Peyer's patch (tissue), 4 donors: ENCODE measurements at regions not wholly inside any gene's neighbourhood (a gene's known extent, or its start where the extent isn't known, plus 50 kb on each side); places are given as distances from the start of the nearest gene placed in this dataset.
A peak's percentile ranks its signal among the peaks of the same experiment; 100 is the strongest.

ENCODE experiments used
- DNase-seq, 3 donors: peaks; one replicate each; pipeline ENCODE4 v3.0.0-alpha.2; 2017 to 2019
- H3K27ac ChIP-seq, 4 donors: fragments of 200-600 bp; sonication (generic); one replicate each; pipeline ENCODE4 v1.5.1; 2016 to 2019
- H3K27me3 ChIP-seq, 2 donors: fragments of 200-600 bp; sonication (generic); one replicate each; pipeline ENCODE4 v1.5.1; 2019
- H3K36me3 ChIP-seq, 3 donors: fragments of 200-600 bp; sonication (generic); one replicate each; pipeline ENCODE4 v1.5.1; 2016 to 2019
- H3K4me1 ChIP-seq, 4 donors: fragments of 200-600 bp; sonication (generic); one replicate each; pipeline ENCODE4 v1.5.1; 2016 to 2019
- H3K4me3 ChIP-seq, 4 donors: fragments of 200-600 bp; sonication (generic); 1 replicate in 3 of 4; 2 replicates in 1 of 4; pipeline ENCODE4 v1.5.1; 2016 to 2019; ENCODE audit warnings: mild to moderate bottlenecking in 1 of 4
- H3K9me3 ChIP-seq, 4 donors: fragments of 200-600 bp; sonication (generic); one replicate each; pipeline ENCODE4 v1.5.1; 2016 to 2019; ENCODE audit warnings: mild to moderate bottlenecking in 1 of 4
- CTCF ChIP-seq, 6 experiments: fragments of 450-650 bp in 4 of 6; fragments of 200-600 bp in 2 of 6; sonication (generic) in 1 of 6; IDR thresholded peaks; one replicate each; pipeline ENCODE4 v1.5.1; 2017 to 2019; ENCODE audit warnings: antibody characterized with exemption in 6 of 6, mild to moderate bottlenecking in 3 of 6, moderate library complexity in 1 of 6
- POLR2A ChIP-seq, 2 donors: fragments of 450-650 bp; IDR thresholded peaks; one replicate each; pipeline ENCODE4 v1.5.1; 2017; ENCODE audit warnings: antibody characterized with exemption in 2 of 2, mild to moderate bottlenecking in 2 of 2, moderate library complexity in 2 of 2

GRCh38 chr1:87951852-87952251 lies 623.2 kb downstream of the LMO4 start:
- Histone ChIP-seq H3K36me3 (no peaks in the 10 kb centered on the region), H3K27me3 (no peaks in the 10 kb centered on the region), H3K4me1 (no peaks in the 10 kb centered on the region), H3K27ac (no peak overlapping the region), H3K9me3 (no peaks in the 10 kb centered on the region), H3K4me3 (no peak overlapping the region)
- no peak for DNase-seq
- TF ChIP-seq POLR2A (IDR thresholded peaks at IDR 0.05) (no peak), CTCF (IDR thresholded peaks at IDR 0.05) (no peak)

- DNase-seq = no peak
- no peaks in the 10 kb centered on the region for H3K27me3 ChIP-seq
- no peaks in the 10 kb centered on the region for H3K9me3 ChIP-seq
- no peak overlapping the region for H3K27ac ChIP-seq
- no peaks in the 10 kb centered on the region for H3K36me3 ChIP-seq
- no peaks in the 10 kb centered on the region for H3K4me1 ChIP-seq
- no peak overlapping the region for H3K4me3 ChIP-seq
- no peak for TF ChIP-seq POLR2A (IDR thresholded peaks at IDR 0.05)
- TF ChIP-seq CTCF (IDR thresholded peaks at IDR 0.05) = no peak
Measured at GRCh38 chr1:87953121-87953520, 624.4 kb downstream of the LMO4 start.

GRCh38 chr1:87953732-87954344 lies 625.2 kb downstream of the LMO4 start:
- H3K27me3 ChIP-seq = no peaks in the 10 kb centered on the region
- DNase-seq = peak; percentile 55 to 89 (median 58)
- no peaks in the 10 kb centered on the region for H3K36me3 ChIP-seq
- H3K9me3 ChIP-seq = no peaks in the 10 kb centered on the region
- TF ChIP-seq POLR2A (IDR thresholded peaks at IDR 0.05) (no peak), CTCF (IDR thresholded peaks at IDR 0.05) (peak; percentile 53 to 87 (median 82))
- no peak overlapping the region for H3K27ac ChIP-seq
- no peaks in the 10 kb centered on the region for H3K4me1 ChIP-seq
- no peak overlapping the region for H3K4me3 ChIP-seq

- Histone ChIP-seq H3K27ac (no peak overlapping the region), H3K9me3 (no peaks in the 10 kb centered on the region), H3K4me3 (no peak overlapping the region), H3K27me3 (no peaks in the 10 kb centered on the region), H3K36me3 (no peaks in the 10 kb centered on the region), H3K4me1 (no peaks in the 10 kb centered on the region)
- no peak for DNase-seq
- TF ChIP-seq POLR2A (IDR thresholded peaks at IDR 0.05) = no peak
Measured at GRCh38 chr1:87955038-87955437, 626.4 kb downstream of the LMO4 start.

GRCh38 chr1:87956072-87956471 lies 627.4 kb downstream of the LMO4 start:
- no peaks in the 10 kb centered on the region for H3K4me1 ChIP-seq
- no peaks in the 10 kb centered on the region for H3K9me3 ChIP-seq
- no peak overlapping the region for H3K4me3 ChIP-seq
- DNase-seq = no peak
- no peaks in the 10 kb centered on the region for H3K27me3 ChIP-seq
- H3K36me3 ChIP-seq = no peaks in the 10 kb centered on the region
- H3K27ac ChIP-seq = no peak overlapping the region
- TF ChIP-seq POLR2A (IDR thresholded peaks at IDR 0.05) (no peak), CTCF (IDR thresholded peaks at IDR 0.05) (no peak)

GRCh38 chr1:87956750-87957149 lies 628.1 kb downstream of the LMO4 start:
- H3K27me3 ChIP-seq = no peaks in the 10 kb centered on the region
- H3K4me3 ChIP-seq = no peak overlapping the region
- TF ChIP-seq POLR2A (IDR thresholded peaks at IDR 0.05) (no peak), CTCF (IDR thresholded peaks at IDR 0.05) (no peak)
- H3K9me3 ChIP-seq = no peaks in the 10 kb centered on the region
- no peak for DNase-seq
- H3K4me1 ChIP-seq = no peaks in the 10 kb centered on the region
- H3K27ac ChIP-seq = no peak overlapping the region
- no peaks in the 10 kb centered on the region for H3K36me3 ChIP-seq
